Suppressor macrophage (primary cell): ENCODE measurements at regions not wholly inside any gene's neighbourhood (a gene's known extent, or its start where the extent isn't known, plus 50 kb on each side); places are given as distances from the start of the nearest gene placed in this dataset.

Experiments used
- DNase-seq, 4 experiments: peaks; one replicate each; pipeline ENCODE4 v3.0.0-alpha.2; 2020 to 2022

GRCh38 chr5:145345511-145346287, 489.4 kb downstream of the PRELID2 start:
- DNase-seq, result no peak

- DNase-seq, result no peak
Observed at GRCh38 chr5:145341842-145342241, 493.3 kb downstream of the PRELID2 start.

- no peak for DNase-seq
Observed at GRCh38 chr5:145340099-145340498, 495.0 kb downstream of the PRELID2 start.

- no peak for DNase-seq
Observed at GRCh38 chr5:145324767-145325479, 510.2 kb downstream of the PRELID2 start.

- DNase-seq, result no peak
Observed at GRCh38 chr5:145324101-145324500, 511.0 kb downstream of the PRELID2 start.

GRCh38 chr5:145316282-145316681, 518.9 kb downstream of the PRELID2 start:
- no peak for DNase-seq

- DNase-seq, result no peak
Observed at GRCh38 chr5:145307866-145308382, 527.2 kb downstream of the PRELID2 start.

- no peak for DNase-seq
Observed at GRCh38 chr5:145295236-145295835, 539.8 kb downstream of the PRELID2 start.

GRCh38 chr5:145294331-145294730, 540.8 kb downstream of the PRELID2 start:
- no peak for DNase-seq

- DNase-seq, result no peak
Observed at GRCh38 chr5:145293716-145294115, 541.4 kb downstream of the PRELID2 start.

GRCh38 chr5:145292278-145292677, 542.9 kb downstream of the PRELID2 start:
- no peak for DNase-seq

- no peak for DNase-seq
Observed at GRCh38 chr5:145283141-145283810, 551.9 kb downstream of the PRELID2 start.

GRCh38 chr5:145280806-145281205, 554.3 kb downstream of the PRELID2 start:
- DNase-seq, result no peak

- DNase-seq, result no peak
Observed at GRCh38 chr5:145280214-145280613, 554.9 kb downstream of the PRELID2 start.

- no peak for DNase-seq
Observed at GRCh38 chr5:145260670-145261069, 574.5 kb downstream of the PRELID2 start.

- DNase-seq, result no peak
Observed at GRCh38 chr5:145247745-145248040, 587.4 kb downstream of the PRELID2 start.

GRCh38 chr5:145246961-145247744, 588.0 kb downstream of the PRELID2 start:
- DNase-seq, result no peak

GRCh38 chr5:145246379-145246778, 588.8 kb downstream of the PRELID2 start:
- no peak for DNase-seq

- DNase-seq, result no peak
Observed at GRCh38 chr5:145245354-145245753, 589.8 kb downstream of the PRELID2 start.

- DNase-seq, result no peak
Observed at GRCh38 chr5:145244788-145245187, 590.4 kb downstream of the PRELID2 start.

- DNase-seq, result no peak
Observed at GRCh38 chr5:145244251-145244650, 590.9 kb downstream of the PRELID2 start.

GRCh38 chr5:145243016-145243415, 592.1 kb downstream of the PRELID2 start:
- DNase-seq, result no peak
